ENCODE measurements at regions not wholly inside any gene's neighbourhood (a gene's known extent, or its start where the extent isn't known, plus 50 kb on each side); places are given as distances from the start of the nearest gene placed in this dataset.
"Not testable (repeated sequence)": the region's sequence is repeated elsewhere in the genome, so short reads cannot be mapped to it uniquely, and the experiment has no call there.

GRCh38 chr9:87049929-87050608, 102.8 kb upstream of the GAS1 start:
- DNase-seq = not testable (repeated sequence)

GRCh38 chr9:87054999-87055686, 107.8 kb upstream of the GAS1 start:
- no peak for DNase-seq

- DNase-seq = no peak
These were observed 112.5 kb upstream of the GAS1 start for GRCh38 chr9:87059772-87060171.

GRCh38 chr9:87062746-87063145, 115.4 kb upstream of the GAS1 start:
- no peak for DNase-seq

- DNase-seq = no peak
These were observed 115.9 kb upstream of the GAS1 start for GRCh38 chr9:87063246-87063645.

- no peak for DNase-seq
These were observed 116.6 kb upstream of the GAS1 start for GRCh38 chr9:87063871-87064270.

- no peak for DNase-seq
These were observed 117.0 kb upstream of the GAS1 start for GRCh38 chr9:87064311-87064710.

- no peak for DNase-seq
These were observed 118.7 kb upstream of the GAS1 start for GRCh38 chr9:87065981-87066380.

- DNase-seq = no peak
These were observed 120.1 kb upstream of the GAS1 start for GRCh38 chr9:87067426-87067825.

GRCh38 chr9:87068177-87068840, 121.0 kb upstream of the GAS1 start:
- no peak for DNase-seq

GRCh38 chr9:87069690-87070089, 122.4 kb upstream of the GAS1 start:
- no peak for DNase-seq

- DNase-seq = no peak
These were observed 123.0 kb upstream of the GAS1 start for GRCh38 chr9:87070336-87070735.

GRCh38 chr9:87071473-87071872, 124.2 kb upstream of the GAS1 start:
- DNase-seq = no peak

- no peak for DNase-seq
These were observed 126.4 kb upstream of the GAS1 start for GRCh38 chr9:87073692-87074091.

GRCh38 chr9:87075537-87075936, 128.2 kb upstream of the GAS1 start:
- no peak for DNase-seq

- DNase-seq = no peak
These were observed 129.5 kb upstream of the GAS1 start for GRCh38 chr9:87076825-87077224.

GRCh38 chr9:87077986-87078385, 130.7 kb upstream of the GAS1 start:
- no peak for DNase-seq

GRCh38 chr9:87080512-87081264, 133.4 kb upstream of the GAS1 start:
- DNase-seq = no peak

GRCh38 chr9:87081503-87081902, 134.2 kb upstream of the GAS1 start:
- DNase-seq = no peak

GRCh38 chr9:87083986-87084385, 136.7 kb upstream of the GAS1 start:
- no peak for DNase-seq

- no peak for DNase-seq
These were observed 137.1 kb upstream of the GAS1 start for GRCh38 chr9:87084407-87084806.

GRCh38 chr9:87085073-87085472, 137.8 kb upstream of the GAS1 start:
- no peak for DNase-seq

GRCh38 chr9:87085521-87085920, 138.2 kb upstream of the GAS1 start:
- no peak for DNase-seq

All from CD4-positive, alpha-beta T cell treated with Interleukin-17A for 1 hour (primary cell).